Coronary artery (tissue), 2 donors: ENCODE measurements at regions not wholly inside any gene's neighbourhood (a gene's known extent, or its start where the extent isn't known, plus 50 kb on each side); places are given as distances from the start of the nearest gene placed in this dataset.

Experiments used
- DNase-seq: peaks from one replicate; pipeline ENCODE4 v3.0.0-alpha.2; 2017; ENCODE audit warnings: low spot score
- H3K27ac ChIP-seq, 2 donors: fragments of 200-600 bp; sonication (generic); one replicate each; pipeline ENCODE4 v1.5.1; 2016 to 2019
- H3K4me3 ChIP-seq: fragments of 200-600 bp; sonication (generic); 2 replicates; pipeline ENCODE4 v1.5.1; 2016; ENCODE audit warnings: mild to moderate bottlenecking, moderate library complexity
- CTCF ChIP-seq: fragments of 200-600 bp; sonication (generic); IDR thresholded peaks from one replicate; pipeline ENCODE4 v1.5.1; 2019; ENCODE audit warnings: antibody characterized with exemption

- DNase-seq = no peak
- Histone ChIP-seq H3K27ac (no peak overlapping the region), H3K4me3 (peak overlapping the region; percentile 41)
- TF ChIP-seq CTCF = no peak
Measured at GRCh38 chr9:17005056-17005823, 129.6 kb upstream of the CNTLN start.

- no peak for TF ChIP-seq CTCF
- Histone ChIP-seq H3K4me3 (no peak overlapping the region), H3K27ac (no peak overlapping the region)
- no peak for DNase-seq
Measured at GRCh38 chr9:17004500-17004899, 130.3 kb upstream of the CNTLN start.

GRCh38 chr9:17003576-17004240 lies 131.1 kb upstream of the CNTLN start:
- no peak for TF ChIP-seq CTCF

GRCh38 chr9:16996901-16997491 lies 126.5 kb upstream of the BNC2 start:
- no peak for DNase-seq
- Histone ChIP-seq H3K27ac (no peak overlapping the region), H3K4me3 (no peak overlapping the region)
- no peak for TF ChIP-seq CTCF

More at GRCh38 chr9:17003576-17004240, 131.1 kb upstream of the CNTLN start:
- DNase-seq = no peak
- Histone ChIP-seq H3K4me3 (no peak overlapping the region), H3K27ac (no peak overlapping the region)

GRCh38 chr9:16992138-16992537 lies 121.7 kb upstream of the BNC2 start:
- DNase-seq = no peak
- TF ChIP-seq CTCF = no peak
- H3K27ac ChIP-seq = no peak overlapping the region

GRCh38 chr9:16987026-16987425 lies 116.6 kb upstream of the BNC2 start:
- Histone ChIP-seq H3K4me3 (no peak overlapping the region), H3K27ac (peak overlapping the region; percentile 7 to 87)
- no peak for TF ChIP-seq CTCF
- DNase-seq = no peak

More at GRCh38 chr9:16992138-16992537, 121.7 kb upstream of the BNC2 start:
- H3K4me3 ChIP-seq = no peak overlapping the region
